ENCODE measurements at regions not wholly inside any gene's neighbourhood (a gene's known extent, or its start where the extent isn't known, plus 50 kb on each side); places are given as distances from the start of the nearest gene placed in this dataset.

- DNase-seq (ENCODE audit: low read depth), result peak; percentile 56
Measured at GRCh38 chr2:120455390-120455789, 109.5 kb downstream of the INHBB start.

- DNase-seq (ENCODE audit: low read depth), result no peak
Measured at GRCh38 chr2:120456867-120457266, 110.9 kb downstream of the INHBB start.

- DNase-seq (ENCODE audit: low read depth), result no peak
Measured at GRCh38 chr2:120460511-120460910, 114.6 kb downstream of the INHBB start.

- DNase-seq (ENCODE audit: low read depth), result no peak
Measured at GRCh38 chr2:120461092-120461491, 115.2 kb downstream of the INHBB start.

GRCh38 chr2:120461546-120462537 lies 115.9 kb downstream of the INHBB start:
- DNase-seq (ENCODE audit: low read depth), result no peak

GRCh38 chr2:120463527-120463926 lies 117.6 kb downstream of the INHBB start:
- DNase-seq (ENCODE audit: low read depth), result no peak

- no peak for DNase-seq (ENCODE audit: low read depth)
Measured at GRCh38 chr2:120463996-120464395, 118.1 kb downstream of the INHBB start.

GRCh38 chr2:120464448-120464931 lies 118.6 kb downstream of the INHBB start:
- no peak for DNase-seq (ENCODE audit: low read depth)

- DNase-seq (ENCODE audit: low read depth), result peak; percentile 66
Measured at GRCh38 chr2:120465012-120465700, 119.2 kb downstream of the INHBB start.

GRCh38 chr2:120465701-120465988 lies 119.7 kb downstream of the INHBB start:
- DNase-seq (ENCODE audit: low read depth), result no peak

- DNase-seq (ENCODE audit: low read depth), result peak; percentile 53
Measured at GRCh38 chr2:120465989-120466703, 120.2 kb downstream of the INHBB start.

GRCh38 chr2:120466704-120467054 lies 120.7 kb downstream of the INHBB start:
- no peak for DNase-seq (ENCODE audit: low read depth)

GRCh38 chr2:120468136-120468535 lies 122.2 kb downstream of the INHBB start:
- peak; percentile 89 for DNase-seq (ENCODE audit: low read depth)

- no peak for DNase-seq (ENCODE audit: low read depth)
Measured at GRCh38 chr2:120469426-120469825, 123.5 kb downstream of the INHBB start.

- peak; percentile 98 for DNase-seq (ENCODE audit: low read depth)
Measured at GRCh38 chr2:120470041-120470965, 124.4 kb downstream of the INHBB start.

GRCh38 chr2:120471166-120471565 lies 125.2 kb downstream of the INHBB start:
- DNase-seq (ENCODE audit: low read depth), result no peak

GRCh38 chr2:120472031-120472430 lies 126.1 kb downstream of the INHBB start:
- DNase-seq (ENCODE audit: low read depth), result no peak

GRCh38 chr2:120472891-120473309 lies 127.0 kb downstream of the INHBB start:
- peak; percentile 41 for DNase-seq (ENCODE audit: low read depth)

- DNase-seq (ENCODE audit: low read depth), result no peak
Measured at GRCh38 chr2:120473522-120474271, 127.8 kb downstream of the INHBB start.

GRCh38 chr2:120474486-120474885 lies 128.6 kb downstream of the INHBB start:
- DNase-seq (ENCODE audit: low read depth), result no peak

GRCh38 chr2:120476141-120476540 lies 130.2 kb downstream of the INHBB start:
- DNase-seq (ENCODE audit: low read depth), result no peak

All from amniotic epithelial cell (primary cell).